ENCODE measurements at regions not wholly inside any gene's neighbourhood (a gene's known extent, or its start where the extent isn't known, plus 50 kb on each side); places are given as distances from the start of the nearest gene placed in this dataset.

GRCh38 chr12:86647800-86648199 lies 391.6 kb upstream of the MGAT4C start:
- 34 to 35% methylated on average over 2 of the region's 2 CpGs for WGBS, 2 donors (ENCODE audit: low coverage in 1 of 2)

GRCh38 chr12:86634456-86635410 lies 378.5 kb upstream of the MGAT4C start:
- H3K9me3 ChIP-seq: no peaks in the 10 kb centered on the region
- H3K27me3 ChIP-seq: no peaks in the 10 kb centered on the region
- H3K4me1 ChIP-seq: no peaks in the 10 kb centered on the region
- H3K36me3 ChIP-seq: no peaks in the 10 kb centered on the region
- WGBS, 2 donors (ENCODE audit: low coverage in 1 of 2): 45 to 49% methylated on average over 4 of the region's 4 CpGs
- H3K4me3 ChIP-seq: no peak overlapping the region
- in situ Hi-C loops (cut with MboI; ENCODE audit: low pct_ligation_motif_present in 1 of 4, low pct_unique_long_range_greater_than_20kb in 1 of 4, low sequenced_read_pairs in 3 of 4): no loop called here
- TF ChIP-seq EP300 (IDR thresholded peaks at IDR 0.05; ENCODE audit: low read depth) (no peak), POLR2AphosphoS5 (IDR thresholded peaks at IDR 0.05) (no peak), CTCF (IDR thresholded peaks at IDR 0.05) (no peak), POLR2A (IDR thresholded peaks at IDR 0.05) (no peak)
- intact Hi-C loops (cut with DNase I; ENCODE audit: low total_unique reads): no loop called here
- DNase-seq: no peak
- H3K27ac ChIP-seq: no peak overlapping the region

More at GRCh38 chr12:86647800-86648199, 391.6 kb upstream of the MGAT4C start:
- Histone ChIP-seq H3K4me1 (no peaks in the 10 kb centered on the region), H3K4me3 (no peak overlapping the region), H3K36me3 (no peaks in the 10 kb centered on the region), H3K27ac (no peak overlapping the region), H3K27me3 (no peaks in the 10 kb centered on the region), H3K9me3 (no peaks in the 10 kb centered on the region)
- TF ChIP-seq CTCF (IDR thresholded peaks at IDR 0.05) (no peak), POLR2AphosphoS5 (IDR thresholded peaks at IDR 0.05) (no peak)
- intact Hi-C loops (cut with DNase I; ENCODE audit: low total_unique reads) (no loop called here), in situ Hi-C loops (cut with MboI; ENCODE audit: low pct_ligation_motif_present in 1 of 4, low pct_unique_long_range_greater_than_20kb in 1 of 4, low sequenced_read_pairs in 3 of 4) (no loop called here)
- no peak for DNase-seq

- Histone ChIP-seq H3K27me3 (no peaks in the 10 kb centered on the region), H3K27ac (no peak overlapping the region), H3K36me3 (no peaks in the 10 kb centered on the region), H3K4me3 (no peak overlapping the region), H3K9me3 (peaks cover 8 to 13% of the 10 kb centered on the region in 2 donors), H3K4me1 (no peaks in the 10 kb centered on the region)
- intact Hi-C loops (cut with DNase I; ENCODE audit: low total_unique reads): no loop called here
- WGBS, 2 donors (ENCODE audit: low coverage in 1 of 2): 86% methylated on average over 3 of the region's 3 CpGs; no CpG with 5 or more reads in 1 of the 2 donors
- TF ChIP-seq POLR2A (IDR thresholded peaks at IDR 0.05) (no peak), CTCF (IDR thresholded peaks at IDR 0.05) (no peak), EP300 (IDR thresholded peaks at IDR 0.05; ENCODE audit: low read depth) (no peak), POLR2AphosphoS5 (IDR thresholded peaks at IDR 0.05) (no peak)
- DNase-seq: no peak
- in situ Hi-C loops (cut with MboI; ENCODE audit: low pct_ligation_motif_present in 1 of 4, low pct_unique_long_range_greater_than_20kb in 1 of 4, low sequenced_read_pairs in 3 of 4): no loop called here
These were observed 370.8 kb upstream of the MGAT4C start for GRCh38 chr12:86627001-86627400.

GRCh38 chr12:86623267-86623666 lies 367.1 kb upstream of the MGAT4C start:
- H3K9me3 ChIP-seq: peaks cover 8 to 13% of the 10 kb centered on the region in 2 donors
- H3K4me3 ChIP-seq: no peak overlapping the region
- no peaks in the 10 kb centered on the region for H3K27me3 ChIP-seq
- no peaks in the 10 kb centered on the region for H3K4me1 ChIP-seq
- H3K36me3 ChIP-seq: no peaks in the 10 kb centered on the region
- intact Hi-C loops (cut with DNase I; ENCODE audit: low total_unique reads) (no loop called here), in situ Hi-C loops (cut with MboI; ENCODE audit: low pct_ligation_motif_present in 1 of 4, low pct_unique_long_range_greater_than_20kb in 1 of 4, low sequenced_read_pairs in 3 of 4) (no loop called here)
- no peak overlapping the region for H3K27ac ChIP-seq
- 41 to 63% methylated on average over 1 of the region's 1 CpG for WGBS, 2 donors (ENCODE audit: low coverage in 1 of 2)
- DNase-seq: no peak
- no peak for TF ChIP-seq POLR2A (IDR thresholded peaks at IDR 0.05)
- TF ChIP-seq EP300 (IDR thresholded peaks at IDR 0.05; ENCODE audit: low read depth): no peak
- TF ChIP-seq POLR2AphosphoS5 (IDR thresholded peaks at IDR 0.05): no peak
- TF ChIP-seq CTCF (IDR thresholded peaks at IDR 0.05): no peak

Measured in transverse colon (tissue), 4 donors.